Vagina (tissue), 2 donors: ENCODE measurements at regions not wholly inside any gene's neighbourhood (a gene's known extent, or its start where the extent isn't known, plus 50 kb on each side); places are given as distances from the start of the nearest gene placed in this dataset.

Experiments used
- DNase-seq, 2 donors: peaks; one replicate each; pipeline ENCODE4 v3.0.0-alpha.2; 2017; ENCODE audit errors: extremely low spot score in 2 of 2
- H3K27ac ChIP-seq: fragments of 200-600 bp; sonication (generic); one replicate; pipeline ENCODE4 v1.5.1; 2019
- H3K27me3 ChIP-seq: fragments of 200-600 bp; sonication (generic); one replicate; pipeline ENCODE4 v1.5.1; 2019
- H3K36me3 ChIP-seq, 2 donors: fragments of 200-600 bp; sonication (generic); one replicate each; pipeline ENCODE4 v1.5.1; 2017 to 2019
- H3K4me1 ChIP-seq: fragments of 200-600 bp; sonication (generic); one replicate; pipeline ENCODE4 v1.5.1; 2019
- H3K4me3 ChIP-seq, 2 donors: fragments of 200-600 bp; sonication (generic); 1 replicate in 1 of 2; 2 replicates in 1 of 2; pipeline ENCODE4 v1.5.1; 2016 to 2019
- H3K9me3 ChIP-seq: fragments of 200-600 bp; sonication (generic); one replicate; pipeline ENCODE4 v1.5.1; 2019
- POLR2A ChIP-seq, 2 donors: fragments of 450-650 bp; IDR thresholded peaks; one replicate each; pipeline ENCODE4 v1.6.1; 2017; ENCODE audit warnings: antibody characterized with exemption in 2 of 2, mild to moderate bottlenecking in 2 of 2, moderate library complexity in 2 of 2
- POLR2AphosphoS5 ChIP-seq, 2 donors: sonication (generic); formaldehyde crosslinking; IDR thresholded peaks; one replicate each; pipeline ENCODE4 v1.9.0; 2017; ENCODE audit warnings: antibody characterized with exemption in 2 of 2, mild to moderate bottlenecking in 2 of 2, low read depth in 1 of 2; ENCODE audit not compliant: insufficient read depth in 1 of 2
- intact Hi-C: fragments of 100-400 bp; cut with DNase I; formaldehyde crosslinking; loops from one replicate; pipeline ENCODE4 v1.15.1; 2023
- TF ChIP-seq, protein P1 (sequence below), 3 experiments: fragments of 450-650 bp in 2 of 3; fragments of 200-600 bp in 1 of 3; sonication (generic) in 1 of 3; IDR thresholded peaks; one replicate each; pipeline ENCODE4 v1.5.1; 2017 to 2019; ENCODE audit warnings: antibody characterized with exemption in 3 of 3, mild to moderate bottlenecking in 2 of 3, moderate library complexity in 2 of 3

DNA sequence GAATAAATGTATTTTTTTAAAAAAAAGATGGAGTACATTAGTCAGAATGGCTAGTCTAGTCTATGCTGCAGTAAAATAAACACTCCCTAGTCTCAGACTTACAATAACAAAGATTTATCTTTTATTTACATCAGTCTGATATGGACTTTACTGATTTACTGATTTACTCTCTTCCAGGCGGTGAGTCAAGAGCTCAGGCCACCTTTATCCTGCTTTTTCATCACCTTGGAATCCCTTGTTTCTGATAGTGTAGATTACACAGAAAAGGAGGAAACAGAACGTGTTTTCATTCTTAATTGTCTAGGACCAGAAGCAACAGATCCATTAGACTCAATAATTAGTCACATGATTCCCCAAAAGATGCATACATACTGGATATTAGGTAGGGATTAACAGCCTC is 290.1 kb upstream of the TRPC7 start:
- no peak for DNase-seq
- no peak for TF ChIP-seq POLR2AphosphoS5 (IDR thresholded peaks at IDR 0.05; ENCODE audit: insufficient read depth in 1 of 2, low read depth in 1 of 2)
- no peak overlapping the region for H3K4me3 ChIP-seq
- H3K4me1 ChIP-seq: no peaks in the 10 kb centered on the region
- no peaks in the 10 kb centered on the region for H3K36me3 ChIP-seq
- intact Hi-C loops: no loop called here
- no peaks in the 10 kb centered on the region for H3K27me3 ChIP-seq
- H3K9me3 ChIP-seq: no peaks in the 10 kb centered on the region
- no peak overlapping the region for H3K27ac ChIP-seq

DNA sequence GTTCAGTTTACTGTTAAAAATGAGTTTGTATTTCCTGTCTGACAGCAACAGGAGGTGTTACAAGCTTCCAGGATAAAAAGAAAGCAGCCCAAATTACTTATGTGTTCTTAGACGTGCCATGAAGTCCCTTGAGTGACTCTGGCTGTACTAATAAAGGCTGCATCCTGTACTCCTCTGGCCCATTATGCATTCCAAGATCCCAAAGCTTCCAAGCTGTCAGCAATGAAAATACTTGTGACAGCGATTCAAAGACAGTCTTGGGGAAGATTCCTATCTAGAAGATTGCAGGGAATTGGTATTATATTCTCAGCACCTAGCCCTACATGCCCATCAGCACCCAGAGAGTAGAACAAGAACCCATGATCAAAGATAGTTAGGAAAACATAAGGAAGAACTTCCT is 281.6 kb upstream of the TRPC7 start:
- H3K9me3 ChIP-seq: no peaks in the 10 kb centered on the region
- DNase-seq: no peak
- no peak overlapping the region for H3K27ac ChIP-seq
- TF ChIP-seq POLR2AphosphoS5 (IDR thresholded peaks at IDR 0.05; ENCODE audit: insufficient read depth in 1 of 2, low read depth in 1 of 2): no peak
- H3K4me1 ChIP-seq: no peaks in the 10 kb centered on the region
- H3K4me3 ChIP-seq: no peak overlapping the region
- no peaks in the 10 kb centered on the region for H3K36me3 ChIP-seq
- intact Hi-C loops: no loop called here
- H3K27me3 ChIP-seq: no peaks in the 10 kb centered on the region

DNA sequence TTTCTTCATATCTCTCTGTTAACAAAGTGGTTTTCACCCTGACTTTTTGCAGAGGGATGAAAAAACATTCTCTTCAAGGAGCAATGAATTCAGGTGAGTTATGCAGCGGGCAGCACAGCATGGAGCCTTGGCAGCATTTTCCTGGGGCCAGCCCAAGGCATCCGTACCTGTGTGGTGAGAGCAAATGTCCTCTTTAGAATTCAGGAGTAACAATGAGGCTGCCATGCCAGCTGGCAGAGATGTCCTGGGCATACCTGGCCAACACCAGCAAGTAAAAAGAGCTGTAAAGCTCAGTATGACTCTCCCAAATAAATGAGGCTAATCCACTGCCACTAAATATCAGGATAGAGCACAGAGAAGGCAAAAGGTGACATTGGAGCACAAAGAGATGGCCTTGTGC is 277.6 kb upstream of the TRPC7 start:
- TF ChIP-seq POLR2A (IDR thresholded peaks at IDR 0.05) (no peak), POLR2AphosphoS5 (IDR thresholded peaks at IDR 0.05; ENCODE audit: insufficient read depth in 1 of 2, low read depth in 1 of 2) (no peak)
- TF ChIP-seq, protein P1, sequence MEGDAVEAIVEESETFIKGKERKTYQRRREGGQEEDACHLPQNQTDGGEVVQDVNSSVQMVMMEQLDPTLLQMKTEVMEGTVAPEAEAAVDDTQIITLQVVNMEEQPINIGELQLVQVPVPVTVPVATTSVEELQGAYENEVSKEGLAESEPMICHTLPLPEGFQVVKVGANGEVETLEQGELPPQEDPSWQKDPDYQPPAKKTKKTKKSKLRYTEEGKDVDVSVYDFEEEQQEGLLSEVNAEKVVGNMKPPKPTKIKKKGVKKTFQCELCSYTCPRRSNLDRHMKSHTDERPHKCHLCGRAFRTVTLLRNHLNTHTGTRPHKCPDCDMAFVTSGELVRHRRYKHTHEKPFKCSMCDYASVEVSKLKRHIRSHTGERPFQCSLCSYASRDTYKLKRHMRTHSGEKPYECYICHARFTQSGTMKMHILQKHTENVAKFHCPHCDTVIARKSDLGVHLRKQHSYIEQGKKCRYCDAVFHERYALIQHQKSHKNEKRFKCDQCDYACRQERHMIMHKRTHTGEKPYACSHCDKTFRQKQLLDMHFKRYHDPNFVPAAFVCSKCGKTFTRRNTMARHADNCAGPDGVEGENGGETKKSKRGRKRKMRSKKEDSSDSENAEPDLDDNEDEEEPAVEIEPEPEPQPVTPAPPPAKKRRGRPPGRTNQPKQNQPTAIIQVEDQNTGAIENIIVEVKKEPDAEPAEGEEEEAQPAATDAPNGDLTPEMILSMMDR (IDR thresholded peaks at IDR 0.05): no peak
- no peak overlapping the region for H3K27ac ChIP-seq
- intact Hi-C loops: no loop called here
- DNase-seq: no peak
- H3K27me3 ChIP-seq: no peaks in the 10 kb centered on the region
- no peaks in the 10 kb centered on the region for H3K36me3 ChIP-seq
- H3K4me1 ChIP-seq: no peaks in the 10 kb centered on the region
- H3K9me3 ChIP-seq: no peaks in the 10 kb centered on the region
- no peak overlapping the region for H3K4me3 ChIP-seq

DNA sequence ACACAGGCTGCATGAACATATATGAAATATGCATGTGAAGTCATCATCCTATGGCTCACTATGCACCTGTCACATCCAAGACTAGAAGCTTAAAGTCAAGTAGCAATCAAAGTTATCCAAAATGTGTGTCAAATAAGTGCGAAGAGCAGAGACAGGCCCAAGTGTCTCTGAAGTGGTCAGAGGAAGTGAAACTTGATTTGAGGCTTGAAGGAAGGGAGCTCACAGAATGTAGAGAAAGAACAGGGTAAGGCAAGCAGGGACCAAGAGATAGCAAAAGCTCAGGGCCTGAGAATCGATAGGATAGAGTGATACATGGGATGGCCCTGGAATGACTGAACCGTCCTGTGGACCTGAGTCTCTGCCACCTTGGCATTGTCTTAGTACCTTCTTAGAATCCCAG is 274.3 kb upstream of the TRPC7 start:
- Histone ChIP-seq H3K9me3 (no peaks in the 10 kb centered on the region), H3K27me3 (no peaks in the 10 kb centered on the region), H3K4me1 (no peaks in the 10 kb centered on the region), H3K36me3 (no peaks in the 10 kb centered on the region), H3K27ac (no peak overlapping the region), H3K4me3 (no peak overlapping the region)
- intact Hi-C loops: no loop called here
- no peak for DNase-seq
- TF ChIP-seq, protein P1 (IDR thresholded peaks at IDR 0.05): no peak
- no peak for TF ChIP-seq POLR2AphosphoS5 (IDR thresholded peaks at IDR 0.05; ENCODE audit: insufficient read depth in 1 of 2, low read depth in 1 of 2)
- no peak for TF ChIP-seq POLR2A (IDR thresholded peaks at IDR 0.05)

DNA sequence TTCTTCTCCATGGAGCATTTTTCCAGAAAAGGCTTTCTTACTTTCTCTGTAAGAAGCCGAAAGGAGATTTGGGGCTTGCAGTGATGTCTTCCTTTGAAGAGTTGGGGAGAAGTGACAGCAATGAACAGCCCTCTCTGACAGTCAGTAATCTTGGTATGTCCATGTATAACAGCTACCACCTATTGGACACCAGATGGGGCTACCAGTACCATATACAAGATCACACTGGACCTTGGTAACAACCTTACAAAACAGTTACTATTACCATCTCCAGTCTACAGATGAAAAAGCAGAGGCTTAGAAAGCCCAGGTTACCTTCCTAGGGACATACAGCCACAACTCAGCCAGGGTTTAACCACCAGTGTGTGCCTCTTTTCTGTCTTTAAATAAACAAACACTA is 272.7 kb upstream of the TRPC7 start:
- intact Hi-C loops: no loop called here
- no peaks in the 10 kb centered on the region for H3K27me3 ChIP-seq
- no peak overlapping the region for H3K27ac ChIP-seq
- H3K9me3 ChIP-seq: no peaks in the 10 kb centered on the region
- TF ChIP-seq POLR2A (IDR thresholded peaks at IDR 0.05): no peak
- TF ChIP-seq, protein P1 (IDR thresholded peaks at IDR 0.05): no peak
- no peak for TF ChIP-seq POLR2AphosphoS5 (IDR thresholded peaks at IDR 0.05; ENCODE audit: insufficient read depth in 1 of 2, low read depth in 1 of 2)
- H3K4me1 ChIP-seq: no peaks in the 10 kb centered on the region
- no peak for DNase-seq
- no peak overlapping the region for H3K4me3 ChIP-seq
- H3K36me3 ChIP-seq: no peaks in the 10 kb centered on the region

DNA sequence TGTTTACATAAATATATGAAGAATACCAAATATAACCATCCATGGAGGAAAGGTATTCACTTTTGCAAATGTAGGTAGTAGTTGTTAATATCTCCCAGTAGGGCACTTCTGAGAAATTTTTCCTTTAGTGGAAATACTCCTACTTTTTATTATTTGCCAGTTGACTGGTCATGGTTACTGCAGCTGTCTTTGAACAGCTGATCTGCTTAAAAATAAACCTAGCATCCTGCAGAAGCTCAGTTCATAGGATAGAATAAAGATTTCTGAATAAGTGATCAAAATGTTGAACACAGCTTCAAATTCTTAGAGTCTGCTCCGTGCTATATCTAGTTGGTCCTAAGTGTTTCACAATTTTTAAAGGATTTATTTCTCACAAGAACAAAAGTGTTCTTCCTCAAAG is 270.7 kb upstream of the TRPC7 start:
- Histone ChIP-seq H3K4me1 (no peaks in the 10 kb centered on the region), H3K9me3 (no peaks in the 10 kb centered on the region), H3K36me3 (no peaks in the 10 kb centered on the region), H3K27me3 (no peaks in the 10 kb centered on the region), H3K4me3 (no peak overlapping the region), H3K27ac (no peak overlapping the region)
- DNase-seq: no peak
- intact Hi-C loops: no loop called here
- TF ChIP-seq, protein P1 (IDR thresholded peaks at IDR 0.05): no peak
- TF ChIP-seq POLR2AphosphoS5 (IDR thresholded peaks at IDR 0.05; ENCODE audit: insufficient read depth in 1 of 2, low read depth in 1 of 2): no peak
- TF ChIP-seq POLR2A (IDR thresholded peaks at IDR 0.05): no peak
